ENCODE measurements at regions not wholly inside any gene's neighbourhood (a gene's known extent, or its start where the extent isn't known, plus 50 kb on each side); places are given as distances from the start of the nearest gene placed in this dataset.
A peak's percentile ranks its signal among the peaks of the same experiment; 100 is the strongest.

DNA sequence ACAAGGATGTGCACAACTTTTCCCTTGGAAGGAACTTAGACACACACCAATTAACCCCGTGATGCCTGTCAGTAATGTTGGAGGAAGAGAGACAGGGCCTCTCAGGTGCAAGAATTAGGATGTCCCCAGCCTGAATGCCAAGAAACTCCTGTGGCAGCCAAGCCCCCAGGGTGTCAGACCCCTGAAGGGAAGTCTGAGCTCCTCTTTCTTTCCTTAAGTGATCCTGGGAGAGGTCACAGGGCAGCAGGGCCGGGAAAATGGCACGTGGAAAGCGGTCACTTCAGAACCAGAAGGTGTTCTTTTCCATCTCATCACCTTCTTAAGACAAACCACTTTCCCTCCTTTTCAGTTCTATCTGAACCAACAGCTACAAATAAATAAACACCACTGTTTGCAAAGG, 185.9 kb downstream of the ANAPC1 start:
- in situ Hi-C loops (cut with MboI; ENCODE audit: low sequenced_read_pairs, unreplicated experiment), result no loop called here
- no peak for DNase-seq (ENCODE audit: low spot score)
- TF ChIP-seq, protein P1, sequence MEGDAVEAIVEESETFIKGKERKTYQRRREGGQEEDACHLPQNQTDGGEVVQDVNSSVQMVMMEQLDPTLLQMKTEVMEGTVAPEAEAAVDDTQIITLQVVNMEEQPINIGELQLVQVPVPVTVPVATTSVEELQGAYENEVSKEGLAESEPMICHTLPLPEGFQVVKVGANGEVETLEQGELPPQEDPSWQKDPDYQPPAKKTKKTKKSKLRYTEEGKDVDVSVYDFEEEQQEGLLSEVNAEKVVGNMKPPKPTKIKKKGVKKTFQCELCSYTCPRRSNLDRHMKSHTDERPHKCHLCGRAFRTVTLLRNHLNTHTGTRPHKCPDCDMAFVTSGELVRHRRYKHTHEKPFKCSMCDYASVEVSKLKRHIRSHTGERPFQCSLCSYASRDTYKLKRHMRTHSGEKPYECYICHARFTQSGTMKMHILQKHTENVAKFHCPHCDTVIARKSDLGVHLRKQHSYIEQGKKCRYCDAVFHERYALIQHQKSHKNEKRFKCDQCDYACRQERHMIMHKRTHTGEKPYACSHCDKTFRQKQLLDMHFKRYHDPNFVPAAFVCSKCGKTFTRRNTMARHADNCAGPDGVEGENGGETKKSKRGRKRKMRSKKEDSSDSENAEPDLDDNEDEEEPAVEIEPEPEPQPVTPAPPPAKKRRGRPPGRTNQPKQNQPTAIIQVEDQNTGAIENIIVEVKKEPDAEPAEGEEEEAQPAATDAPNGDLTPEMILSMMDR (IDR thresholded peaks at IDR 0.05; ENCODE audit: borderline replicate concordance, control extremely low read depth, extremely low read depth, insufficient read depth, missing control alignments), result no peak

DNA sequence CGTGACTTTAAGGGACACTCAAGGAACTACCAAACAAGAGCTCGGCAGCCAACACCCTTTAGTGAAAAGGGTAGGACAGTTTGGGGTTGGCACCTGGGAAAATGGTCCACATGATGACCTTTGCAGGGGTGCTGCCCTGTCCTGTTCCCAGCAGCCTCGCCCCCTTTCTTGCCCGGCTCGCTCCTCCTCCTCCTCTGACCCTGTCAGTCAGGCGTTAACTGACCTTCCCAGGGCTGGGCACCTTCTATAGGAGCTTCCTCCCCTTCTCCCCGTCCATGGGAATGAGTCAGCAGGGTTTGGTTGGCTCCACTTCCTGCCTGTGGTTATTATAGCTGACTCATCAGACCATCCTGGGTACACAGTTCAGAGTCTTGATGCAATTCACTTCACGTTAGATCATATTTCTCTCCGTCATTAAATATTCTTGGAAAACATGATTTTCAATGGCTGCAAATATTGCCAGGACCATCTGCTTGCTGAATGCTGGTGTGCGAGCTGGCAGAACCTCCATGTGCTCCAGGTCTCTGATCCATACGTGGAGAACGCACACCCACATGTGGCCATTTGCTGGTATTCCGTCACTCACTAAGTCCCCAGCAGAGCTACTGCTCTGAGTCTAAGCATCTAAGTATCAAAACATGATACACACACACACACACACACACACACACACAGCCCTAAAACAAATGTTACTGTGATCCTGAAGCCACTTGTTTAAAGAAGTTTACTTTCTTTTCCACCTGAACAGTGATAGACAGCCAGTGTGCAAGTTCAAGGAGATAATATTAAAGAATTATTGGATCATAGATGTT, 185.0 kb downstream of the ANAPC1 start:
- TF ChIP-seq, protein P1 (IDR thresholded peaks at IDR 0.05; ENCODE audit: borderline replicate concordance, control extremely low read depth, extremely low read depth, insufficient read depth, missing control alignments), result peak; percentile 14
- in situ Hi-C loops (cut with MboI; ENCODE audit: low sequenced_read_pairs, unreplicated experiment), result no loop called here
- no peak for DNase-seq (ENCODE audit: low spot score)

DNA sequence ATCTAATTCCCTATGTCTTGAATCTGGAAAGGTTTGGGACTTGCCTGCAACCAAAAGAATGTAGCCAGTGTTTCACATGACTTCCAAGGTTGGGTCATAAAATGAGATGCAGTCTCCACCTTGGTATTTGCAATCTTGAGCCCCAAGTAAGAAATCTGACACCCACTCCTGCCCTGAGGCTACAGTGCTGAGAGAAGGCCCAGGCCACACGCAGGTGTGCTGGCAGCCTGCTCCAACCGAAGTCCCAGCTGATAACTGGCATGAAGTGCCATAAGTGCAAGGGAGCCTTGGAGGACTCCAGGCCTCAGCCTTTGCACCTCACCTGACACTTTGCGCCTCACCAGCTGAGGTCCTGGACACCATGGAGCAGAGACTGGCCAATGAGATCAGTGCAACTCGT, 182.7 kb downstream of the ANAPC1 start:
- TF ChIP-seq, protein P1 (IDR thresholded peaks at IDR 0.05; ENCODE audit: borderline replicate concordance, control extremely low read depth, extremely low read depth, insufficient read depth, missing control alignments), result no peak
- no peak for DNase-seq (ENCODE audit: low spot score)
- in situ Hi-C loops (cut with MboI; ENCODE audit: low sequenced_read_pairs, unreplicated experiment), result loop anchor here (25.0 kb wide), 1 partner anchor 564 kb away; no protein-coding TSS in a partner anchor

DNA sequence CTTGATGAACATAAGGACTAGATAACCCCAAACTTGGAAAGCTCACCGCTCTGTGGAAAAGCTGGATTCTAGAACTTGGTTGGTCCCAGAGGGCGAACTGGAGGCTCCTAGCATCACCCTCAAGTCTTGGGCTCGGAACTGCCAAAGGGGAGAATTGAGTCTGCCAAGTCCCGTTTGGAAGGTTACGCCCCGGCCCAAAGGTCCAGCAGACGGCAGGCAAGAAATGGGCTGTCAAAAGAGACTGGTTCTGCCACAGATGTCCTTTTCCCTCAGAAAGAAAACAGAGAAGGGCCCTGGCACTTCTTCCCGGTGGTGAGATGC, 182.2 kb downstream of the ANAPC1 start:
- DNase-seq (ENCODE audit: low spot score), result no peak
- TF ChIP-seq, protein P1 (IDR thresholded peaks at IDR 0.05; ENCODE audit: borderline replicate concordance, control extremely low read depth, extremely low read depth, insufficient read depth, missing control alignments), result no peak
- in situ Hi-C loops (cut with MboI; ENCODE audit: low sequenced_read_pairs, unreplicated experiment), result loop anchor here (25.0 kb wide), 1 partner anchor 564 kb away; no protein-coding TSS in a partner anchor

DNA sequence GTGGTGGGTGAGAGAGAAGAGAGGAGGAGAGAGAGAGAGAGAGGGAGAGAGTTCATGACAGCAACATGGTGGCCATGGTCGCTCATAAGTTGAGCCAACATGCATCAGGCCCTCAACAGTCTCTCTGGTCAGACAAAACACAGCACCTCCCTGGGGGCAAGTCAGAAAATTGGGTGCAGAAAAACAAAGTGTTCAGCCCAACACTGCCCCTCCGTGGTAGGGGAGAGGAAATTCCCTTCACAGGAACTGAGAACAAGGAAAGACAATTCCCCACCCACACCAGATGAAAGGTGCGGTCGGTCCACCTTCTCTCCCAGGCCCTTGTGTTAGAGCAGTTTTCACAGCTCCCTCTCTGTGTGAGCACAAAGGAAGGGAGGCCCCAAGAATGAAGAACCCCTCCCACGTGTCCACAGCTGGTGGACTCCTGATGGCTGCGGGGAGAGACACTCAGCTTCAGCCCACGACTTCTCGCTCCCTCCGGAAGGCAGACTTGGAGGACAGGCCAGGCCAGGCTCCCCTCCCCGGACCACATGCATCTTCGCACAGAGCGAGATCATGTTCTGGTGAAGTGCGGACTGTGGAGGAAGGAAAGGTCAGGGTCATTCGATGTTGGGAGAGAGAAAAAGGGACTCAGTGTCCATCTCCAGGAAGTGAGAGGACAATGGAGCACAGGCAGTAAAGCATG, 181.7 kb downstream of the ANAPC1 start:
- TF ChIP-seq, protein P1 (IDR thresholded peaks at IDR 0.05; ENCODE audit: borderline replicate concordance, control extremely low read depth, extremely low read depth, insufficient read depth, missing control alignments), result peak; percentile 47
- DNase-seq (ENCODE audit: low spot score), result peak; percentile 74
- in situ Hi-C loops (cut with MboI; ENCODE audit: low sequenced_read_pairs, unreplicated experiment), result loop anchor here (25.0 kb wide), 1 partner anchor 565 kb away; no protein-coding TSS in a partner anchor

DNA sequence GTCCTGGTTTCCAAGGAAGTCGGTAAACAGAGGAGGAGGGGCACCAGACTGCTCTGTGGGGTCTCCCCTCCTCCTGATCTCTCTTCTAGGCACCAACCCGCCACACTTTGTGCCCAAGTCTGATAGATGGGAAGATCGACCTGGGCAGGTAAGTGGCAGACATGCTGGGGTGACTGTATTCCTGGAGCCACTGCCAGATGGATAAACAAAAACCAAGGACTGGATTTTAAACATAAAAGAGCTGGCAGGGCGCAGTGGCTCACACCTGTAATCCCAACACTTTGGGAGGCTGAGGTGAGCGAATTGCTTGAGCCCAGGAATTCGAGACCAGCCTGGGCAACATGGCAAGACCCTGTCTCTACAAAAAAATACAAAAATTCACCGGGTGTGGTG, 181.2 kb downstream of the ANAPC1 start:
- in situ Hi-C loops (cut with MboI; ENCODE audit: low sequenced_read_pairs, unreplicated experiment), result loop anchor here (25.0 kb wide), 1 partner anchor 565 kb away; no protein-coding TSS in a partner anchor
- DNase-seq (ENCODE audit: low spot score), result no peak
- TF ChIP-seq, protein P1 (IDR thresholded peaks at IDR 0.05; ENCODE audit: borderline replicate concordance, control extremely low read depth, extremely low read depth, insufficient read depth, missing control alignments), result no peak
